WI38 (cell line): ENCODE measurements at regions not wholly inside any gene's neighbourhood (a gene's known extent, or its start where the extent isn't known, plus 50 kb on each side); places are given as distances from the start of the nearest gene placed in this dataset.

ENCODE experiments used
- H3K4me3 ChIP-seq: 2 replicates; pipeline ENCODE4 v1.5.1; 2011; ENCODE audit warnings: low read depth, mild to moderate bottlenecking, control low read depth, low read length
- TF ChIP-seq, protein P1 (sequence below): IDR thresholded peaks from 2 replicates; pipeline ENCODE4 v1.5.1; 2012; ENCODE audit warnings: low read depth, mild to moderate bottlenecking, control low read depth, low read length

DNA sequence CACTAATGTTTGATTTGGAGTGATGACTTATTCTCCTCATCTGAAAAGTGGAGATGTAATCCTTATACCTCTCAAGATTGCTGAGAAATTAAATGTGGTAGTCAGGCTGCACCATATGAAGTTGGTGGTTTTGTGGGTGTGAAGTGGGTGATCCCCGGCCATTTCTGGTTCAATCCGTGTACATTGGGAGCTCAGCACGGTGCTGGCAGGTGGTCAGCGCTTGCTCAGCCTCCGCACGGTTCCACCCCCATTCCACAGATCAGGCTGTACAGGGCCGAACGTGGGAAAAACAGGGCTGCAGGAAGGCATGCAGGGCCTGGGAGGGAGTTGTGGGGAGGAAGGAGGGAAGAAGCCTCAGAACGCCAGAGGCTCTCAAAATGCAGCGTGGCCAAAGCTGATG is 198.3 kb downstream of the INO80D start:
- H3K4me3 ChIP-seq: no peak overlapping the region
- TF ChIP-seq, protein P1, sequence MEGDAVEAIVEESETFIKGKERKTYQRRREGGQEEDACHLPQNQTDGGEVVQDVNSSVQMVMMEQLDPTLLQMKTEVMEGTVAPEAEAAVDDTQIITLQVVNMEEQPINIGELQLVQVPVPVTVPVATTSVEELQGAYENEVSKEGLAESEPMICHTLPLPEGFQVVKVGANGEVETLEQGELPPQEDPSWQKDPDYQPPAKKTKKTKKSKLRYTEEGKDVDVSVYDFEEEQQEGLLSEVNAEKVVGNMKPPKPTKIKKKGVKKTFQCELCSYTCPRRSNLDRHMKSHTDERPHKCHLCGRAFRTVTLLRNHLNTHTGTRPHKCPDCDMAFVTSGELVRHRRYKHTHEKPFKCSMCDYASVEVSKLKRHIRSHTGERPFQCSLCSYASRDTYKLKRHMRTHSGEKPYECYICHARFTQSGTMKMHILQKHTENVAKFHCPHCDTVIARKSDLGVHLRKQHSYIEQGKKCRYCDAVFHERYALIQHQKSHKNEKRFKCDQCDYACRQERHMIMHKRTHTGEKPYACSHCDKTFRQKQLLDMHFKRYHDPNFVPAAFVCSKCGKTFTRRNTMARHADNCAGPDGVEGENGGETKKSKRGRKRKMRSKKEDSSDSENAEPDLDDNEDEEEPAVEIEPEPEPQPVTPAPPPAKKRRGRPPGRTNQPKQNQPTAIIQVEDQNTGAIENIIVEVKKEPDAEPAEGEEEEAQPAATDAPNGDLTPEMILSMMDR: no peak

DNA sequence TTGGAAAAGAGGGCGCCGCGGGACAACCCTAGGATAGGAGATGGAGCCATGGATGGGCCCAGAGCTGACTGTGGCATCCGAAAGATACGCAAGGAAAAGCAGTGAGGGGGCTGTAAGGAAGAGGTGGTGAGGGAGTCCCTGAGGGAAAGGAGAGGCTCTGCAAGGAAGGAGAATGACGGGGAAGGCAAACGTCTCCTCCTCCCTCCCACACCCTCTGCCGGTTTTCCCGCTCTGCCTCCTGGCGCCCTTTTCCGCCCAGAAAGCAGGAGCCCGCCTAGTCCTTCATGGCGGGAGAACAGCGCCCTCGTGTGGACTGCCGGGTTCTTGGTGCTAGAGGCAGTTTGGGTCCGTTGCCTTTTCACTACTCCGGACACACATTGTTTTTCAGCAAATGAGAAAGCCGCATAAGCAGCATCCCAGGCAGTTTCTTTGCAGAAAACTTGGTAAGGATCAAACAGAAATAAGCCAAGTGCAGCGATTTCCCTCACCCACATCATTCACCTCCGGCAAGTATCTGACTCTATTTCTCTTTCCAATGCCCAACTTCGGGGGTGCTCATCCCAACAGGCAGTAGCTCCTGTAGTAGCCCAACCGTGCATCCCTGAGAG is 200.4 kb downstream of the INO80D start:
- no peak overlapping the region for H3K4me3 ChIP-seq
- TF ChIP-seq, protein P1: peak; percentile 78

DNA sequence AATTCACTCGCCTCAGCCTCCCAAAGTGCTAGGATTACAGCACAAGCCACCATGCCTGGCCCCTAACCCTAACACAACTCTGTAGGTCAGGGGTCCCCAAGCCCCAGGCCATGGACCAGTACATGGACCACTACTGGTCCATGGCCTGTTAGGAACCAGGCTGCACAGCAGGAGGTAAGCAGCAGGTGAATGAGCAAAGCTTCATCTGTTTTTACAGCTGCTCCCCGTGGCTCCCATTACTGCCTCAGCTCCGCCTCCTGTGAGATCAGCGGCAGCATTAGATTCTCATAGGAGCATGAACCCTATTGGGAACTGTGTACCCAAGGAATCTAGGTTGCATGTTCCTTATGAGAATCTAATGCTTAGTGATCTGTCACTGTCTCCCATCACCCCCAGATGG is 201.7 kb downstream of the NRP2 start:
- TF ChIP-seq, protein P1: no peak
- H3K4me3 ChIP-seq: no peak overlapping the region

DNA sequence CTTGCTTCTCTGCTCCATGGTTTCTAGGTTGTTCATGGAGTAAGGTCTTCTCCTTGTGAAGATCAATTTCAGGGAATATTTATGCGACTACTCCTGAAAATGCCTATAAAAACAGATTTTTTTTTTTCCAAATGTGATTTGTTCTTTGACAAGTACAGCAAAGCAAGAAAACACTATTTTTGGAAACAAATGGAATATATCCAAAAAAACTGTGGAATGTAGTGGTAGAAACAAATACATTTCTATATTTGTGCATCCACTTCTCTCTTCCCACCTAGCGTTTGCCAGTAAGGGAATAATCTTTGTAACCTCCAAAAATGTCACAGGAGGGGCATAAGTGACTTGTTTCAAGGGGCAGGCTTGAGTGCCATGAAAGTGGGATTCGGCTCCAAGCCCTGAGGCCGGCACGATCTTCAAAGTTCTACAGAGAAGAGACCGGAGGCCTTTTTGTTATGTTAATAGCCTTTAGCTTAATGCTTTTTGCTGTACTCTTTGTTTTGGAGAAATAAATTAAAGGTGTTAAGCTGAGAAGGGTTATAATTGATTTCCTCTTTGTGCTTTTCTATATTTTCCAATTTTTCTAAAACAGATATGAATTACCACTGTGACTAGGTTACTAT is 200.6 kb downstream of the NRP2 start:
- H3K4me3 ChIP-seq: no peak overlapping the region
- TF ChIP-seq, protein P1: no peak

DNA sequence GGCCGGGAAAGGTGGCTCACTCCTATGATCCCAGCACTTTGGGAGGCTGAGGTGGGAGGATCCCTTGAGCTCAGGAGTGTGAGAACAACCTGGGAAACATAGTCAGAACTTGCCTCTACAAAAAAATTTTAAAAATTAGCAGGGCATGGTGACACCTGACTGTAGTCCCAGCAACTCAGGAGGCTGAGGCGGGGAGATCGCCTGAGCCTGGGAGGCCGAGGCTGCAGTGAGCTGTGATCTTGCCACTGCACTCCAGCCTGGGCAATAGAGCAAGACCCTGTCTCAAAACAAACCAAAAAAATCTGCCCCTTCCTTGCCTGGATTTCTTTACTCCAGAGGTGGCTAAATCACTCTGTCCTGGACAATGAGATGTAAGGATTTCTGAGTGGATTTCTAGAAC is 197.7 kb downstream of the NRP2 start:
- H3K4me3 ChIP-seq: no peak overlapping the region
- TF ChIP-seq, protein P1: no peak

DNA sequence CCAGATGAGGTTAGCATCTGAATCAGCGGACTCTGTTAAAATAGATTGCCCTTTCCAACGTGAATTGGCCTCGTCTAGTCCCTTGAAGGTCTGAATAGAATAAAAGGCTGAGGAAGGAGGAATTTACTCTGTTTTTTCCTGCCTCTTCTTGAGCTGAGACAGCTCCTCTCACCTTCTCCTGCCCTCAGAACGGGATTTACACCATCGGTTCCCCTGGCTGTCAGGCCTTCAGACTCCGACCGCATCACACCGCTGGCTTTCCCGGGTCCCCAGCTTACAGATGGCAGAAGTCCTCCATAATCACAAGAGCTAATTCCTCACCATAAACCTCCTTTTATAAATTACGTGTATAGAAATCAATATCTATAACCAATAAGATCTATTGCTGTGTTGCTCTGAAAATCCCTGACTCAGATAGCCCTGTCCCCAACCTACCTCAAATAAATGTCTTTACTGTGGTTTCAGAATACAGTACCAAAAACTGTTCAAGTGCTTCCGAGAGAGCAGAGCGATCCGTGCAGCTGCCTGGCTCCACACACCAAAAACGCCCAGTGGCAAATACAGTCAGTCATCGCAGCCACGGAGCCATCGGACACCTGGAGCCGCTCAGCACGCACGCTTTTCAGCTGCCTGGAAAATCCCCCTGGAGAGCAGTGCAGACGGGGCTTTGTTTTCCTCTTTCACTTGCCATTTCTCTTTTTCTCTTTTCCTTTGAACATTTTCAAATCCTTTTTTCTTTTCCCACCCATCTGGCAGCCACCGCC is 196.9 kb downstream of the NRP2 start:
- TF ChIP-seq, protein P1: no peak
- no peak overlapping the region for H3K4me3 ChIP-seq

DNA sequence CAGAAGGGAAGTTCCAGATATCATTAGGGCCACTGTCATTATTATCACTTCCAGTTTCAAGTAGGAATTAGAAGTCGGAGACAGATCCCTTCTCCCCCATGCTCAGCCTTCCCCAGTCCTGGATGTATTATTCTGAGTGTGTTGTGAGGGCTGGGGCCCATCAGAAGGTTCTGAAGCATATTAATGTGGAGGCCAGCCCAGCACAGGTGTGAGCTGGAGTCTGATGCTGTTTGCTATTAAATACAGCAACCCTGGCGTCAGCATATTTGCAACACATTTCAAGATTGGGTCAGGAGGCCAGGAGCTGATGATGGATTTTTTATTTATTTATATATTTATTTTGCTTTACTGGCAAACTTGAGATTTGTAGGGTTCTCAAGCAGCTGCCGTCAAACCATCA is 195.2 kb downstream of the NRP2 start:
- TF ChIP-seq, protein P1: no peak
- H3K4me3 ChIP-seq: no peak overlapping the region
